GM23338 (cell line): ENCODE measurements at regions not wholly inside any gene's neighbourhood (a gene's known extent, or its start where the extent isn't known, plus 50 kb on each side); places are given as distances from the start of the nearest gene placed in this dataset.

ENCODE experiments used
- ATAC-seq: fragments of 200-7000 bp; cut with Tn5 transposase; 3 replicates; pipeline ENCODE4 v1.9.1; 2020
- DNase-seq: peaks from one replicate; pipeline ENCODE4 v3.0.0-alpha.2; 2015; ENCODE audit warnings: low spot score
- H2AFZ ChIP-seq: fragments of 200-600 bp; sonication (generic); 2 replicates; pipeline ENCODE4 v1.8.0; 2016; ENCODE audit warnings: antibody characterized with exemption, mild to moderate bottlenecking, moderate library complexity
- H3F3A ChIP-seq: fragments of 200-600 bp; sonication (generic); replicated peaks from 2 replicates; pipeline ENCODE4 v1.8.0; 2017; ENCODE audit warnings: antibody characterized with exemption, mixed run types, low read depth
- H3K27ac ChIP-seq: fragments of 200-600 bp; sonication (generic); 2 replicates; pipeline ENCODE4 v1.6.1; 2016; ENCODE audit warnings: low read depth
- H3K27me3 ChIP-seq: fragments of 200-600 bp; sonication (generic); 2 replicates; pipeline ENCODE4 v1.8.0; 2016; ENCODE audit warnings: mild to moderate bottlenecking, mixed run types, moderate library complexity; ENCODE audit not compliant: insufficient read depth
- H3K36me3 ChIP-seq: fragments of 200-600 bp; sonication (generic); 2 replicates; pipeline ENCODE4 v1.8.0; 2016; ENCODE audit warnings: mild to moderate bottlenecking; ENCODE audit not compliant: insufficient read depth
- H3K4me1 ChIP-seq: fragments of 200-600 bp; sonication (generic); 2 replicates; pipeline ENCODE4 v1.8.0; 2016; ENCODE audit warnings: mild to moderate bottlenecking, moderate library complexity; ENCODE audit not compliant: insufficient read depth
- H3K4me2 ChIP-seq: fragments of 200-600 bp; sonication (generic); 2 replicates; pipeline ENCODE4 v1.7.1; 2017; ENCODE audit warnings: mixed run types
- H3K4me3 ChIP-seq: fragments of 200-600 bp; sonication (generic); 2 replicates; pipeline ENCODE4 v1.6.1; 2016; ENCODE audit warnings: mixed run types
- H3K79me2 ChIP-seq: fragments of 200-600 bp; sonication (generic); replicated peaks from 2 replicates; pipeline ENCODE4 v1.8.0; 2017; ENCODE audit warnings: mild to moderate bottlenecking; ENCODE audit not compliant: insufficient read depth
- H3K9me2 ChIP-seq: fragments of 200-600 bp; sonication (generic); 2 replicates; pipeline ENCODE4 v1.8.0; 2017; ENCODE audit not compliant: insufficient read depth
- H4K20me1 ChIP-seq: fragments of 200-600 bp; sonication (generic); replicated peaks from 2 replicates; pipeline ENCODE4 v1.8.0; 2017; ENCODE audit warnings: mild to moderate bottlenecking; ENCODE audit not compliant: insufficient read depth
- H3K27ac Mint-ChIP-seq: 2 replicates; pipeline ENCODE4 v1.8.0; 2020; ENCODE audit warnings: inconsistent platforms, mild to moderate bottlenecking, moderate library complexity, mixed read lengths
- H3K27me3 Mint-ChIP-seq: 3 replicates; pipeline ENCODE4 v1.8.0; 2022; ENCODE audit warnings: low read depth, mild to moderate bottlenecking, moderate library complexity, mixed read lengths, inconsistent platforms; ENCODE audit not compliant: insufficient read depth, poor library complexity
- H3K36me3 Mint-ChIP-seq: 3 replicates; pipeline ENCODE4 v1.8.0; 2021; ENCODE audit warnings: low read depth, mild to moderate bottlenecking, inconsistent platforms, moderate library complexity, mixed read lengths
- H3K4me1 Mint-ChIP-seq: 3 replicates; pipeline ENCODE4 v1.8.0; 2020; ENCODE audit warnings: mild to moderate bottlenecking, inconsistent platforms, mixed read lengths
- H3K4me3 Mint-ChIP-seq: 3 replicates; pipeline ENCODE4 v1.8.0; 2021; ENCODE audit warnings: moderate library complexity, mild to moderate bottlenecking, inconsistent platforms, mixed read lengths
- H3K9me3 Mint-ChIP-seq: 3 replicates; pipeline ENCODE4 v1.8.0; 2020; ENCODE audit warnings: moderate library complexity, mild to moderate bottlenecking, inconsistent platforms, mixed read lengths
- CREB1 ChIP-seq: fragments of 250-450 bp; sonication (Bioruptor Pico); IDR thresholded peaks from 2 replicates; pipeline ENCODE4 v1.5.0; 2020; ENCODE audit warnings: low read depth, mild to moderate bottlenecking, moderate library complexity
- EZH2 ChIP-seq: fragments of 200-600 bp; sonication (generic); IDR thresholded peaks from one replicate; pipeline ENCODE4 v1.8.0; 2017; ENCODE audit warnings: antibody characterized with exemption, mild to moderate bottlenecking, low read depth; ENCODE audit not compliant: unreplicated experiment
- EZH2phosphoT487 ChIP-seq: fragments of 200-600 bp; sonication (generic); IDR thresholded peaks from one replicate; pipeline ENCODE4 v1.8.1; 2018; ENCODE audit warnings: antibody characterized with exemption; ENCODE audit not compliant: unreplicated experiment
- JUNB ChIP-seq: IDR thresholded peaks from one replicate; pipeline ENCODE4 v1.6.1; 2016; ENCODE audit warnings: antibody characterized with exemption; ENCODE audit not compliant: unreplicated experiment
- NANOG ChIP-seq: IDR thresholded peaks from 2 replicates; pipeline ENCODE4 v1.6.1; 2016; ENCODE audit warnings: antibody characterized with exemption, borderline replicate concordance
- POLR2AphosphoS5 ChIP-seq: IDR thresholded peaks from 2 replicates; pipeline ENCODE4 v1.6.1; 2016; ENCODE audit warnings: antibody characterized with exemption, low read depth
- STAT1 ChIP-seq: IDR thresholded peaks from one replicate; pipeline ENCODE4 v1.6.1; 2016; ENCODE audit warnings: antibody characterized with exemption; ENCODE audit not compliant: unreplicated experiment
- ZNF114 ChIP-seq: fragments of 250-450 bp; sonication (Bioruptor Pico); IDR thresholded peaks from 2 replicates; pipeline ENCODE4 v1.5.0; 2020; ENCODE audit warnings: mild to moderate bottlenecking, moderate library complexity
- ZNF331 ChIP-seq: fragments of 250-450 bp; sonication (Bioruptor Pico); IDR thresholded peaks from 2 replicates; pipeline ENCODE4 v1.5.0; 2020; ENCODE audit warnings: low read depth, mild to moderate bottlenecking, moderate library complexity
- TF ChIP-seq, protein P1 (sequence below): IDR thresholded peaks from one replicate; pipeline ENCODE4 v1.6.1; 2018; ENCODE audit warnings: antibody characterized with exemption; ENCODE audit not compliant: unreplicated experiment
- TF ChIP-seq, protein P2 (sequence below): fragments of 250-450 bp; sonication (Bioruptor Pico); IDR thresholded peaks from 2 replicates; pipeline ENCODE4 v1.5.0; 2020; ENCODE audit warnings: mild to moderate bottlenecking, moderate library complexity
- TF ChIP-seq, protein P3 (sequence below), 2 experiments: fragments of 200-600 bp in 1 of 2; sonication (generic) in 1 of 2; conservative IDR thresholded peaks; 2 replicates each; pipeline versions ENCODE4 v1.5.1 to v1.6.1; 2016 to 2017; ENCODE audit warnings: antibody characterized with exemption in 2 of 2, low read depth in 2 of 2, mild to moderate bottlenecking in 2 of 2, moderate library complexity in 1 of 2
- TF ChIP-seq, protein P4 (sequence below): IDR thresholded peaks from 2 replicates; pipeline ENCODE4 v1.6.1; 2016; ENCODE audit warnings: antibody characterized with exemption

DNA sequence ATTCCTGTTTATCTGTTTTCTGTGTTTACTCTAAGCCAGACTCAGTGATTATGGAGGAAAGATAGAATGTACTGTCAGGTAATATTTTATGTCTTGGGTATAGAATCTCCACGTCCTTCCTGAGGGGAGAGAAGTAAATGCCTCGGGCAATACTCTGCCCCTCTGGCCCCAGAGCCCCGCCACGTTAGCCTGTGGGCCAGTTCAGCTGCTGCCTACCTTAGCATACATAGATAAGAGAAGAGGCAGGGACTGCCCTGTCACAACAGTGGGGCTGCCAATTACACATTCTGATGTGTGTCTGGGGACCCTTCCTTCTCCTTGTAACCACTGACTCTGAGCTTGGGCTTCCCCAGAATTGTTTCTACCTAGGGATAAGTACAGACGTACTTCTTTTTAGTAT lies 347.7 kb upstream of the ATP11B start:
- no peaks in the 10 kb centered on the region for H3K27me3 ChIP-seq
- no peaks in the 10 kb centered on the region for H4K20me1 ChIP-seq
- Mint-ChIP-seq H3K27me3 (peaks cover 5% of the 10 kb centered on the region), H3K4me1 (0 out of 3 replicates have a peak, but pooled peaks cover 2% of the 10 kb centered on the region), H3K4me3 (no peak overlapping the region), H3K36me3 (no peaks in the 10 kb centered on the region), H3K9me3 (no peaks in the 10 kb centered on the region), H3K27ac (no peak overlapping the region)
- H3K4me3 ChIP-seq: no peak overlapping the region
- ATAC-seq (peak; percentile 39; the same call in 2 of the 3 replicates), DNase-seq (no peak)
- TF ChIP-seq STAT1: no peak
- no peak for TF ChIP-seq JUNB
- TF ChIP-seq, protein P1, sequence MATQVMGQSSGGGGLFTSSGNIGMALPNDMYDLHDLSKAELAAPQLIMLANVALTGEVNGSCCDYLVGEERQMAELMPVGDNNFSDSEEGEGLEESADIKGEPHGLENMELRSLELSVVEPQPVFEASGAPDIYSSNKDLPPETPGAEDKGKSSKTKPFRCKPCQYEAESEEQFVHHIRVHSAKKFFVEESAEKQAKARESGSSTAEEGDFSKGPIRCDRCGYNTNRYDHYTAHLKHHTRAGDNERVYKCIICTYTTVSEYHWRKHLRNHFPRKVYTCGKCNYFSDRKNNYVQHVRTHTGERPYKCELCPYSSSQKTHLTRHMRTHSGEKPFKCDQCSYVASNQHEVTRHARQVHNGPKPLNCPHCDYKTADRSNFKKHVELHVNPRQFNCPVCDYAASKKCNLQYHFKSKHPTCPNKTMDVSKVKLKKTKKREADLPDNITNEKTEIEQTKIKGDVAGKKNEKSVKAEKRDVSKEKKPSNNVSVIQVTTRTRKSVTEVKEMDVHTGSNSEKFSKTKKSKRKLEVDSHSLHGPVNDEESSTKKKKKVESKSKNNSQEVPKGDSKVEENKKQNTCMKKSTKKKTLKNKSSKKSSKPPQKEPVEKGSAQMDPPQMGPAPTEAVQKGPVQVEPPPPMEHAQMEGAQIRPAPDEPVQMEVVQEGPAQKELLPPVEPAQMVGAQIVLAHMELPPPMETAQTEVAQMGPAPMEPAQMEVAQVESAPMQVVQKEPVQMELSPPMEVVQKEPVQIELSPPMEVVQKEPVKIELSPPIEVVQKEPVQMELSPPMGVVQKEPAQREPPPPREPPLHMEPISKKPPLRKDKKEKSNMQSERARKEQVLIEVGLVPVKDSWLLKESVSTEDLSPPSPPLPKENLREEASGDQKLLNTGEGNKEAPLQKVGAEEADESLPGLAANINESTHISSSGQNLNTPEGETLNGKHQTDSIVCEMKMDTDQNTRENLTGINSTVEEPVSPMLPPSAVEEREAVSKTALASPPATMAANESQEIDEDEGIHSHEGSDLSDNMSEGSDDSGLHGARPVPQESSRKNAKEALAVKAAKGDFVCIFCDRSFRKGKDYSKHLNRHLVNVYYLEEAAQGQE: no peak
- no peak for TF ChIP-seq ZNF114 (CRISPR knock-in tag)
- no peak for TF ChIP-seq POLR2AphosphoS5
- no peak for TF ChIP-seq ZNF331 (CRISPR knock-in tag)
- TF ChIP-seq, protein P2, sequence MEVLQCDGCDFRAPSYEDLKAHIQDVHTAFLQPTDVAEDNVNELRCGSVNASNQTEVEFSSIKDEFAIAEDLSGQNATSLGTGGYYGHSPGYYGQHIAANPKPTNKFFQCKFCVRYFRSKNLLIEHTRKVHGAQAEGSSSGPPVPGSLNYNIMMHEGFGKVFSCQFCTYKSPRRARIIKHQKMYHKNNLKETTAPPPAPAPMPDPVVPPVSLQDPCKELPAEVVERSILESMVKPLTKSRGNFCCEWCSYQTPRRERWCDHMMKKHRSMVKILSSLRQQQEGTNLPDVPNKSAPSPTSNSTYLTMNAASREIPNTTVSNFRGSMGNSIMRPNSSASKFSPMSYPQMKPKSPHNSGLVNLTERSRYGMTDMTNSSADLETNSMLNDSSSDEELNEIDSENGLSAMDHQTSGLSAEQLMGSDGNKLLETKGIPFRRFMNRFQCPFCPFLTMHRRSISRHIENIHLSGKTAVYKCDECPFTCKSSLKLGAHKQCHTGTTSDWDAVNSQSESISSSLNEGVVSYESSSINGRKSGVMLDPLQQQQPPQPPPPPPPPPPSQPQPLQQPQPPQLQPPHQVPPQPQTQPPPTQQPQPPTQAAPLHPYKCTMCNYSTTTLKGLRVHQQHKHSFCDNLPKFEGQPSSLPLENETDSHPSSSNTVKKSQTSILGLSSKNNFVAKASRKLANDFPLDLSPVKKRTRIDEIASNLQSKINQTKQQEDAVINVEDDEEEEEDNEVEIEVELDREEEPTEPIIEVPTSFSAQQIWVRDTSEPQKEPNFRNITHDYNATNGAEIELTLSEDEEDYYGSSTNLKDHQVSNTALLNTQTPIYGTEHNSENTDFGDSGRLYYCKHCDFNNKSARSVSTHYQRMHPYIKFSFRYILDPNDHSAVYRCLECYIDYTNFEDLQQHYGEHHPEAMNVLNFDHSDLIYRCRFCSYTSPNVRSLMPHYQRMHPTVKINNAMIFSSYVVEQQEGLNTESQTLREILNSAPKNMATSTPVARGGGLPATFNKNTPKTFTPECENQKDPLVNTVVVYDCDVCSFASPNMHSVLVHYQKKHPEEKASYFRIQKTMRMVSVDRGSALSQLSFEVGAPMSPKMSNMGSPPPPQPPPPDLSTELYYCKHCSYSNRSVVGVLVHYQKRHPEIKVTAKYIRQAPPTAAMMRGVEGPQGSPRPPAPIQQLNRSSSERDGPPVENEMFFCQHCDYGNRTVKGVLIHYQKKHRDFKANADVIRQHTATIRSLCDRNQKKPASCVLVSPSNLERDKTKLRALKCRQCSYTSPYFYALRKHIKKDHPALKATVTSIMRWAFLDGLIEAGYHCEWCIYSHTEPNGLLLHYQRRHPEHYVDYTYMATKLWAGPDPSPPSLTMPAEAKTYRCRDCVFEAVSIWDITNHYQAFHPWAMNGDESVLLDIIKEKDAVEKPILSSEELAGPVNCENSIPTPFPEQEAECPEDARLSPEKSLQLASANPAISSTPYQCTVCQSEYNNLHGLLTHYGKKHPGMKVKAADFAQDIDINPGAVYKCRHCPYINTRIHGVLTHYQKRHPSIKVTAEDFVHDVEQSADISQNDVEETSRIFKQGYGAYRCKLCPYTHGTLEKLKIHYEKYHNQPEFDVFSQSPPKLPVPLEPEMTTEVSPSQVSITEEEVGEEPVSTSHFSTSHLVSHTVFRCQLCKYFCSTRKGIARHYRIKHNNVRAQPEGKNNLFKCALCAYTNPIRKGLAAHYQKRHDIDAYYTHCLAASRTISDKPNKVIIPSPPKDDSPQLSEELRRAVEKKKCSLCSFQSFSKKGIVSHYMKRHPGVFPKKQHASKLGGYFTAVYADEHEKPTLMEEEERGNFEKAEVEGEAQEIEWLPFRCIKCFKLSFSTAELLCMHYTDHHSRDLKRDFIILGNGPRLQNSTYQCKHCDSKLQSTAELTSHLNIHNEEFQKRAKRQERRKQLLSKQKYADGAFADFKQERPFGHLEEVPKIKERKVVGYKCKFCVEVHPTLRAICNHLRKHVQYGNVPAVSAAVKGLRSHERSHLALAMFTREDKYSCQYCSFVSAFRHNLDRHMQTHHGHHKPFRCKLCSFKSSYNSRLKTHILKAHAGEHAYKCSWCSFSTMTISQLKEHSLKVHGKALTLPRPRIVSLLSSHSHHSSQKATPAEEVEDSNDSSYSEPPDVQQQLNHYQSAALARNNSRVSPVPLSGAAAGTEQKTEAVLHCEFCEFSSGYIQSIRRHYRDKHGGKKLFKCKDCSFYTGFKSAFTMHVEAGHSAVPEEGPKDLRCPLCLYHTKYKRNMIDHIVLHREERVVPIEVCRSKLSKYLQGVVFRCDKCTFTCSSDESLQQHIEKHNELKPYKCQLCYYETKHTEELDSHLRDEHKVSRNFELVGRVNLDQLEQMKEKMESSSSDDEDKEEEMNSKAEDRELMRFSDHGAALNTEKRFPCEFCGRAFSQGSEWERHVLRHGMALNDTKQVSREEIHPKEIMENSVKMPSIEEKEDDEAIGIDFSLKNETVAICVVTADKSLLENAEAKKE (CRISPR knock-in tag): no peak
- TF ChIP-seq EZH2: no peak
- TF ChIP-seq NANOG: no peak
- TF ChIP-seq, protein P3, sequence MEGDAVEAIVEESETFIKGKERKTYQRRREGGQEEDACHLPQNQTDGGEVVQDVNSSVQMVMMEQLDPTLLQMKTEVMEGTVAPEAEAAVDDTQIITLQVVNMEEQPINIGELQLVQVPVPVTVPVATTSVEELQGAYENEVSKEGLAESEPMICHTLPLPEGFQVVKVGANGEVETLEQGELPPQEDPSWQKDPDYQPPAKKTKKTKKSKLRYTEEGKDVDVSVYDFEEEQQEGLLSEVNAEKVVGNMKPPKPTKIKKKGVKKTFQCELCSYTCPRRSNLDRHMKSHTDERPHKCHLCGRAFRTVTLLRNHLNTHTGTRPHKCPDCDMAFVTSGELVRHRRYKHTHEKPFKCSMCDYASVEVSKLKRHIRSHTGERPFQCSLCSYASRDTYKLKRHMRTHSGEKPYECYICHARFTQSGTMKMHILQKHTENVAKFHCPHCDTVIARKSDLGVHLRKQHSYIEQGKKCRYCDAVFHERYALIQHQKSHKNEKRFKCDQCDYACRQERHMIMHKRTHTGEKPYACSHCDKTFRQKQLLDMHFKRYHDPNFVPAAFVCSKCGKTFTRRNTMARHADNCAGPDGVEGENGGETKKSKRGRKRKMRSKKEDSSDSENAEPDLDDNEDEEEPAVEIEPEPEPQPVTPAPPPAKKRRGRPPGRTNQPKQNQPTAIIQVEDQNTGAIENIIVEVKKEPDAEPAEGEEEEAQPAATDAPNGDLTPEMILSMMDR (conservative IDR thresholded peaks at IDR 0.05; ENCODE audit: low read depth in 2 of 2): no peak
- TF ChIP-seq, protein P4, sequence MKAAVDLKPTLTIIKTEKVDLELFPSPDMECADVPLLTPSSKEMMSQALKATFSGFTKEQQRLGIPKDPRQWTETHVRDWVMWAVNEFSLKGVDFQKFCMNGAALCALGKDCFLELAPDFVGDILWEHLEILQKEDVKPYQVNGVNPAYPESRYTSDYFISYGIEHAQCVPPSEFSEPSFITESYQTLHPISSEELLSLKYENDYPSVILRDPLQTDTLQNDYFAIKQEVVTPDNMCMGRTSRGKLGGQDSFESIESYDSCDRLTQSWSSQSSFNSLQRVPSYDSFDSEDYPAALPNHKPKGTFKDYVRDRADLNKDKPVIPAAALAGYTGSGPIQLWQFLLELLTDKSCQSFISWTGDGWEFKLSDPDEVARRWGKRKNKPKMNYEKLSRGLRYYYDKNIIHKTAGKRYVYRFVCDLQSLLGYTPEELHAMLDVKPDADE: no peak
- no peak for TF ChIP-seq CREB1 (CRISPR knock-in tag)
- TF ChIP-seq EZH2phosphoT487: no peak
- H3K9me2 ChIP-seq: no peaks in the 10 kb centered on the region
- no peaks in the 10 kb centered on the region for H3F3A ChIP-seq
- no peaks in the 10 kb centered on the region for H3K4me1 ChIP-seq
- H3K27ac ChIP-seq: no peak overlapping the region
- no peak overlapping the region for H3K4me2 ChIP-seq
- no peak overlapping the region for H2AFZ ChIP-seq
- no peaks in the 10 kb centered on the region for H3K36me3 ChIP-seq
- no peaks in the 10 kb centered on the region for H3K79me2 ChIP-seq
